H54 (cell line): ENCODE measurements at regions not wholly inside any gene's neighbourhood (a gene's known extent, or its start where the extent isn't known, plus 50 kb on each side); places are given as distances from the start of the nearest gene placed in this dataset.
"Not testable (repeated sequence)": the region's sequence is repeated elsewhere in the genome, so short reads cannot be mapped to it uniquely, and the experiment has no call there.

Experiments used
- DNase-seq: peaks from one replicate; pipeline ENCODE4 v3.0.0; 2011; ENCODE audit warnings: low spot score, mixed read lengths; ENCODE audit not compliant: insufficient read length
- FAIRE-seq: peaks from 3 replicates; lab custom pipeline; 2011; peaks lifted over from hg19 to GRCh38; lab: Jason Lieb, UNC
- POLR2A ChIP-seq: IDR thresholded peaks from 2 replicates; pipeline ENCODE4 v1.6.1; 2011; ENCODE audit warnings: low read depth, mild to moderate bottlenecking, low read length

- DNase-seq (no peak), FAIRE-seq (no peak)
- TF ChIP-seq POLR2A, result no peak
These were observed 470.0 kb downstream of the PRDM9 start for GRCh38 chr5:23977365-23977764.

- no peak for DNase-seq
- no peak for TF ChIP-seq POLR2A
- no peak for FAIRE-seq
These were observed 470.6 kb downstream of the PRDM9 start for GRCh38 chr5:23977997-23978396.

GRCh38 chr5:23991406-23991805, 484.0 kb downstream of the PRDM9 start:
- DNase-seq (no peak), FAIRE-seq (peak; percentile 48)
- TF ChIP-seq POLR2A, result no peak

- FAIRE-seq (no peak), DNase-seq (no peak)
- TF ChIP-seq POLR2A, result no peak
These were observed 487.4 kb downstream of the PRDM9 start for GRCh38 chr5:23994581-23995370.

- DNase-seq, result no peak
- TF ChIP-seq POLR2A, result no peak
- peak; percentile 15 for FAIRE-seq
These were observed 489.1 kb downstream of the PRDM9 start for GRCh38 chr5:23996525-23996924.

DNA sequence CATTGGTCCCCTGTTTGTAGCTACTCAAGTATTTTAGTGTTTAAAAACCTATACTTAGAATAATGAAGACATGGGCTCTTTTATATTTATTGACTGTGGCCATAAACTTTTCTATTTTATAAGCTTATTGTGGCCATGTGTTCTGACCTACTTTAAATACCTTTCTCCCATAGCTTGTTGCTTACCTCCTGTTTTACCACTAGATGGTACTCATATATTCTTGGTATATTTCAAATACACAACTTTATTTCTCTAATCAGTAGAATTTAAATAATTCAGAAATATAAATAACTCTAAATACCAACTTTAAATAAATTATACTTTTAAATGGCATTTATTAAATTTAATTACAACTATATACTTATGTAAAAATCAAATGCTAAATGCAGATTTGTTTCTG, 498.0 kb downstream of the PRDM9 start:
- DNase-seq (no peak), FAIRE-seq (peak; percentile 48)
- TF ChIP-seq POLR2A, result no peak

DNA sequence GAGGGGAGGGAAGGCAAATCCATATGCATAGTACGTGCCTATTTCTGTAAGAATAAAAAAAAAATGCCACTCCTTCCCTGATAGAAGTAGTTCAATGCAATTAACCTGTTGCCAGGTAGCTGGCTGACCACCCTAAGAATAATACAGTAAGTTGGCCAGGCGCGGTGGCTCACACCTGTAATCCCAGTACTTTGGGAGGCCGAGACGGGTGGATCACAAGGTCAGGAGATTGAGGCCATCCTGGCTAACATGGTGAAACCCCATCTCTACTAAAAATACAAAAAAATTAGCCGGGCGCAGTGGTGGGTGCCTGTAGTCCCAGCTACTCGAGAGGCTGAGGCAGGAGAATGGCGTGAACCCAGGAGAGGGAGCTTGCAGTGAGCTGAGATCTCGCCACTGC, 510.3 kb downstream of the PRDM9 start:
- DNase-seq, FAIRE-seq: not testable (repeated sequence)

GRCh38 chr5:24026288-24026687, 518.9 kb downstream of the PRDM9 start:
- FAIRE-seq (no peak), DNase-seq (no peak)

DNA sequence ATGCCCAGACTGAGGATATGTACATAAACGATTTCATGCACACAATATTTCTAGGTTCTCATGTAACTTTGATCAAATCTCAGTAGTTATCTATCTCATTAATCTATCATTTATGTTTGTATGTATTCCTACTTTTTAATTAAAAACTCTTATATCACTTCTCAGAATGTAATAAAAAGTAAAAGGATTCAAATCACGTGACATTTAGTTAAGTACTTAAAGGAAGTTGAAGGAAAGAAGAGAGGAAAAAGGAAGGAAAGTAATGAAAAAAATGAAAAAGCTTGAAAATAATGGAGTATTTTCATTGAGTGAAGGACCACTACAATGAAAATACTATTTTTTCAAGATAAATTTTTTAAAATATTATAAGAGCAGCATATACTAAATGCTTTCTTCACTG, 535.3 kb downstream of the PRDM9 start:
- no peak for DNase-seq
- FAIRE-seq, result no peak
- TF ChIP-seq POLR2A, result no peak

More at GRCh38 chr5:24026288-24026687, 518.9 kb downstream of the PRDM9 start:
- no peak for TF ChIP-seq POLR2A

DNA sequence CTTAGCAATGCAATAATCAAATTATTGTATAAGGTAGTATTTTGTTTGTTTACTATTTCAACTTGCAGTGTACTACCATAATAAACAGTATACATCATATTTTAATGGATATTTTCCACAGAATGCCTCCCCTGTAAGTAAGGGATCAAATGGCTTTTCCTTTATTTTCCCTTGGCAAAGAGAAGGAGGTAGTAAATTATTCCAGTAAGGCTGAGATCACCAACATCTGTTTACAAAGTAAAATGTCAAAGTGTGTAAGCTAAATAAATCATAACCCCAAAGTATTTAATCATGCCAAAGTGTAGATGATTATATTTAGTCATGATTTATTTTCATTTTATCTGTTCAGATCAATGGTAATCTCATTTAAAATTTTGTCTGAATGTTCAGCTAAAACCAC, 537.6 kb downstream of the PRDM9 start:
- no peak for FAIRE-seq
- TF ChIP-seq POLR2A, result no peak
- DNase-seq, result no peak

- no peak for DNase-seq
- no peak for TF ChIP-seq POLR2A
- no peak for FAIRE-seq
These were observed 546.3 kb downstream of the PRDM9 start for GRCh38 chr5:24053737-24054136.

DNA sequence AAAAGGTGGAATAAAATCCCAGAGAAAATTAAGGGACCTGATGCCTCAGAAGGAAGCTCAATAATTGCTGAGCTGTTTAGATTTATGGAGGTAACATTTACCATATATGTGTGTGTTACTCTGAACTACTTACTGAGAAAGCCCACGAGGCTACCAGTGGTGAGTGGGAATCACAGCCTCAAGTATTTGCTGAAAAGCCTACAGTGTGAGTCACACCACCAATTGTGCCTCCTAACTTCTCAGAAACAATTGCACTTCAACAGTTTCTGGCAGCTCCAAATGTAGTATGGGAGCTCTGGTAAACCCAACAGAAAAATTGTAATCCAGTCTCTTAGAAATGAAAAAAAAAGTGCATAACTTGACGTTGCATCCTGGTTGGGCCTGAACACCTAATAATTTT, 551.6 kb downstream of the PRDM9 start:
- peak; percentile 86 for FAIRE-seq
- TF ChIP-seq POLR2A, result no peak
- DNase-seq, result no peak

GRCh38 chr5:24059716-24060115, 552.3 kb downstream of the PRDM9 start:
- peak; percentile 36 for FAIRE-seq
- no peak for TF ChIP-seq POLR2A
- no peak for DNase-seq

GRCh38 chr5:24065779-24066178, 558.4 kb downstream of the PRDM9 start:
- DNase-seq (no peak), FAIRE-seq (peak; percentile 45)
- TF ChIP-seq POLR2A, result no peak

GRCh38 chr5:24067208-24067607, 559.8 kb downstream of the PRDM9 start:
- DNase-seq (no peak), FAIRE-seq (peak; percentile 55)
- no peak for TF ChIP-seq POLR2A

DNA sequence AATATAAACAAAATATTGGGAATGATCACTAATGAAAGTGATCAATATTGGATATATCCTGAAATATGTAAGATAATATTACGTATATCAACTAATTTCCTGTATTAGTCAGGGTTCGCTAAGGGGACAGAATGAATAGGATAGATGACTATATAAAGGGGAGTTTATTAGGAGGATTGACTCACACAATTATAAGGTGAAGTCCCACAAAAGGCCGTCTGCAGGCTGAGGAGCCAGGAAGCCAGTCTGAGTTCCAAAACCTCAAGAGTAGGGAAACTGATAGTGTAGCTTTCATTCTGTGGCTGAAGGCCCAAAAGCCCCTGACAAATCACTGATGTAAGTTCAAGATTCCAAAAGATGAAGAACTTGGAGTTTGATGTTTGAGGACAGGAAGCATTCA, 561.1 kb downstream of the PRDM9 start:
- no peak for DNase-seq
- no peak for TF ChIP-seq POLR2A
- FAIRE-seq, result no peak
